Amniotic stem cell (primary cell): ENCODE measurements at regions not wholly inside any gene's neighbourhood (a gene's known extent, or its start where the extent isn't known, plus 50 kb on each side); places are given as distances from the start of the nearest gene placed in this dataset.

Experiments used
- DNase-seq: peaks from one replicate; lab custom pipeline; 2025; lab: John Stamatoyannopoulos, UW

DNA sequence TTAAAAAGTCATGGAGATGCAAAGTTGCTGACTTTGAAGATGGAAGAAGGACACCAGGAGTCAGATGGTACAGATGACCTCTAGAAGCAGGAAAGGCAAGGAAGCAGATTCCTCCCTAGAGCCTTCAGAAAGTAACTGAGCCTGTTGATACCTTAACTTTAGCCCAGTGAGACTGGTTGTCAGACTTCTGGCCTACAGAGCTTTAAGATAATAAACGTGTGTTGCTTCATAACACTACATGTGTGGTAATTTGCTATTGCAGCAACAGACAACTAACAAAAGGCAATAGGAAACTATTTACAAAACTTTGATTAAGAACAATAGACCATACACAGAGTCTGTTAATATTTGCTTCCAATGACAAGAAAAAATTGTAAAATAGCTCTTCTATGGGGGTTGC is 102.0 kb upstream of the USP38 start:
- DNase-seq, result no peak

DNA sequence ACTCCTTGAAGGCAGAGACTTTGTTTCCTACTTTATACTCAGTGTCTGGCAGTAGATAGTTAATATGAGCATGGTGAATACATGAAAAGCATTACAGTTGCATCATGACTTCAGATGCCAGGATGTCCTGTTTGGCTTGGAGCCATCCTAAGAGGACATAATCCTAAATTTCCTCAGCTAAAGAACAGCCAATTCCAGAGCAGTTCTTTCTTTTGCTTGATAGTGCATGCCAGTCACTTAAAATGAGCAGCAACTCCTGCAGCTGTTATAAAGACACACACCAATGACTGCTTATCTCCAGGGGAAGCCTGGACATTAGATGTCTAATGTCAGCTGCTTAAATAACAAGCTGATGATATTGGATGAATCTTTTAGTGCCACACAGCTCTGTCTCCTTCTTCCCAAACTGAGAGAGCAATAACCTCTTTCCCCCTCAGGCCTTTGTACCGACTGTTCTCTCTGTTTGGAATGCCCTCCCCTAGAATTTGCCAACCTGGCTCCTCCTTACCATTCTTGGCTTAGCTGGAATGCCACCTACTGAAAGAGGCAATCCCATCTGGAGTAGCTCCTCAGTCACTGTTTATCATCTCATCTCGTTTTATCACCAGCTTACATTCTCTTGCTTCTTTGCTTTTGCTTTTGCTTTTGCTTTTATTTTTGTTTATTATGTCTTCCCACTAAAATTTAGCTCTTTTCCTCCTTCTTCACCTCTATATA is 100.8 kb upstream of the USP38 start:
- no peak for DNase-seq

DNA sequence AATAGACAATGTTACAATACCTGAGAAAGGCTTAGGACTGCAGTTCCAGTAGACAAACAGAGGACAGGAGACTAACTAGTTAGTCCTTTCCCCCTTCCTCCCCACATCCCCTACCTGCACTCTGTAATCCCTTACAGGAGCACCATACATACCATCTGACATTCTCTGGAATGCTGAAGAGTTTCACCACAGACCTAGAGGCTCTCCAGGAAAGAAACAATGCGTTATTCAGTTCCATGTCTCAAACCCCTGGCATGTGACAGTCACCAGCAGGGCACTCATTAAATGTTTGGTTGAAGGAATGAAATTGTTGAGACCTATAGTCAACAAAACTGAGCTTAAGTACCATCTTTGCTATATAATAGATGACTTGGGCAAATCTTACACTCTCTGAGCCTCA is 100.2 kb upstream of the USP38 start:
- DNase-seq, result no peak

DNA sequence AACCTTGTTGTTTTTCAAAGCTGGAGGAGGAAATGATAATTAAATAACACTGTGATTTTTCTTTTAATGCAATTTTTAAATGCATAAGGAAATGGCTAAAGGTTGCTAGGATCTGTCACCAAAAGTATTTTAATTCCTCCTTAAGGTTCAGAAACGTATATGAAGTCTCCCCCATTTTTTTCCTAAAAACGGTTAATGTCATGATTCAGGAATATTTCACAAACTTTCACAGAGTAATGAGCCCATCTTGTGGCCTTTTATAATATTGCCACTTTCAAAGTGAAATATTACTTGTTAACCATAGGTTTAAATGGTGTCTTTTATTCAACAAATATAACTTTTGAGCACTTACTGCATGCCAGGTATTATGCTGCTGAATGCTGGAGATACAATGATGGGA is 99.5 kb upstream of the USP38 start:
- peak; percentile 6 for DNase-seq

DNA sequence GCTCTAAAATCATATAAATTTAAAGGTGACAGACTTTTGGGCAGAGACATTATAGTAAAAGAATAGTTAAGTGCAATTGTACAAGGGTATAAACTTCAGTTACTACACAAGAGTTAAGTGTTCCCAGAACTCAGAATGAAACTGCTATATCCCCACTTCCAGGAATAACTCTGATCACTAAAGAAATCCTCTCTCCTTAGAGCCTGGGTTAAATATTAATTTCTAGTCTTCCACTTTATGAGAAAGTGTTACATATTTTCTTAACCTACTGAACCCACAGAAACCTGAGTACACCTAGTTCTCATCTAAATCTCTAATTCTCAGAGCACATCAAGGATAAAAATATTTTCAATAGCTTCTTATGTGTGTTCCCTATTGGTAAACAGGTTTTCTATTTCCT is 99.1 kb upstream of the USP38 start:
- DNase-seq, result no peak

DNA sequence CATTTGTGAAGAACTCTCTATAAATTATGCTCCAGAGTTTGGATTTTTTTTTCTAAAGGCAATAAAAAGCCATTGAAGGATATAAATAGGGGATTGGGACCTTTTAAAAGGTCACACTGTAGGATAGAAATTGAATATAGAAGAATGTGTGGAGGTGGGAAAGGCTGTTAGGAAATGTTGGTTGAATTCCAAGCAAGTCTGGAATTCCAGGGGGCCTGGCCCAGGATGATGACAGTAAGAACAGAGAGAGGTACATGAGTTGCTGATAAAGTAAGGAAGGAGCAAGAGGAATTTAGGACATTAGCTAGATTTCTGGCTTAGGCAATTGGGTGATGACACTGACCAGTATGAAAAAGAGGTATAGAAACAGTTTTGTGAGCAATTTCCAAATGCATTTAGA is 95.4 kb upstream of the USP38 start:
- DNase-seq, result no peak

DNA sequence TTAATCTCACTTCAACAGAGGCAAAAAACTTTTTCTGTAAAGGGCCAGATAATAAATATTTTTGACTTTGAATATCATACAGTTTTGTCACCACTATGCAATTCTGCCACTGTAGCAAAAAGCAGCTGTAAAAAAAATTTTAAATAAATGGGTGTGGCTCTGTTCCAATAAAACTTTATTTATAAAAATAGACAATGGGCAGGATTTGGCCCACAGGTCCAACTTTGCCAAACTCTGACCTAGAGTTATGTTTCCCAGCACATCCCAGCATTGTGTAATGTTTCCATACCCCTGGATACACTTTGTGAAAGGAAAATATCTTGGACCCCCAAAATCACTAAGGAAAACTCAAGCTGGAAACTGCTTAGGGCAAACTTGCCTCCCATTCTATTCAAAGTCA is 94.9 kb upstream of the USP38 start:
- no peak for DNase-seq

DNA sequence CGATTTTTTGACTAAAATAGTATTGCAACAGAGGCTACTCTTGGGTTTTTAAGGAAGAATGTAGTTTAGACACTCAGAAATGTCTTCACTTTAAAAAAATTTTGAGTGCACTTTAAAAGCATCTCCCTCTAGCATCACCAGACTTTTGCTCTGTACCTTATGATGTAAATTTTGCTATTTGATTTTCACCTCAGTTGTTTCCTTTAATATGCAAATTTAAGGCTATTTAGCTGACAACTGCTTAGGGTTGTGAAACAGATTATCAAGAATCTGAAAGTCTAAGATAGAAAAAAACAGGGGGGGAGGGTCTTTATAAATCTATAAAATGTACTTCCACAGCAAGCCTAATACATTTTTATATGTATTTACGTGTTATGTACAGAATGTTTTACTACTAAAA is 92.9 kb upstream of the USP38 start:
- no peak for DNase-seq

DNA sequence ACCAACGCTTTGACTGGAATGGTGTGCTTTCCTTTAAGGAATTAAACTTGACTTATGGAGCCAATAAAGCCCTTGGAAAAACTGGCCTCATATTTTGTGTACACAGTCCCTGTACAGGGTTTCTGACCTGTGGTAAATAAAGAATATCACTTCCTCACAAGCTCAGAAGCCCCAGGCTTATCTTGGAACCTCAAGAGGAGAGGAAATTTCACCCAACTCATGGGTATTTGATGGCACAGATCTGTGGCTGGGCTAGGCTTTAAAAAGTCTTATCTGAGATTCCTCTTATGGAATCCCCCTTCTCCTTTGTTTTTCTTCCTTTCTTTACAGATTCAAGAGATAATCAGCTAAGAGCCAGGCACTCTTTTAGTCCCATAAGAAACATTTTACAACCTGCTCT is 89.3 kb upstream of the USP38 start:
- DNase-seq, result no peak

DNA sequence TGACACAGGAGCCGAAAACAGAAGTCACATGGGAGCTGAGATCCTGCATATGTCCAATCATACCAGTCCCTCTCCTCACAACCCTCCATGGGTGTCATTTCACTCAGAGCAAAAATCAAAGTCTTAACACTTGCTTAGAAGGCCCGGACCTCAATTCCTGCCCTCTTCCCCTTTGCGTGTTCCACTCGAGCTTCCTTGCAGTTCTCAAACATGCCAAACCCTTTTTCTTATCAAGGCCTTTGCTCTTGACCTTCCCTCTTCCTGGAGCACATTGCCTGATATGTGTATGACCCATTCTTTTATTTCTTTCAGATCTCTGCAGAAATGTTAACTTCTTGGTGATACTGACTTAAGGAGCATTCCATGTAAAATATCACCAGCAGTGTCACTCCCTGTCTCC is 87.0 kb upstream of the USP38 start:
- no peak for DNase-seq

DNA sequence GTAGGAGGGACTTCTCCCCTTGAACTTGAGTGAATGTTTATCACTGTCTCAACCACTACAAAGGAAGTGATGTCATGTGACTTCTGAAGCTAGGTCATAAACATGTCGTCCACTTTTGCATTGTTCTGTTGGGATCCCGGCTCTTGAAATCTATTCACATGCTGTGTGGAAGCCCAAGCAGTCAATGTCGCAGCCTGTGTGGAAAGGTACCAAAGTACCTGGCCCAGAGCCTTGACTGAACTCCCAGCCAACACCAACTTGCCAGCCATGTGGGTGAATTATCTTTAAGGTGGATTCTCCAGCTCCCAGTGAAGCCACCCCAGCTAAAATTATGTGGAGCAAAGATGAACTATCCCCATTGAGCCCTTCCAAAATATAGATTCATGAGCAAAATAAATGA is 85.0 kb upstream of the USP38 start:
- no peak for DNase-seq

DNA sequence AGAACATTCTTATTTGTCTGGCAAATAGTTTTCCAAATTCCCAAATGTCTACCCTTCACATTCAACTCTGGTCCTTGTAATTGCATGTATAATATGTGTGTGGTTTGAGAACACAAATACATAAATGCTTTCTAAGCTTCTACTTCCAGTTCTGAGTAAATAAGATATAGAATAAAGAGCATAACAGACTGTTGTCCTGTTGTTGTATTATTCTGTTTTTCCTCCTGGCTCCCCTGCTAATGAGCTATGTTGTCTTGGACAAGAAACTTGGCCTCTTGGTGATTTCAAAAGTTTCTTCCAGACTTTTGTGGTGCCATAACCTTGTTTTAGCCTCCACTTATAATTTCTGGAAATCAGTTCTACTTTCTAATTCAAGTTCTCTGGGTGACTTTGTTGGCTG is 75.3 kb upstream of the USP38 start:
- no peak for DNase-seq

DNA sequence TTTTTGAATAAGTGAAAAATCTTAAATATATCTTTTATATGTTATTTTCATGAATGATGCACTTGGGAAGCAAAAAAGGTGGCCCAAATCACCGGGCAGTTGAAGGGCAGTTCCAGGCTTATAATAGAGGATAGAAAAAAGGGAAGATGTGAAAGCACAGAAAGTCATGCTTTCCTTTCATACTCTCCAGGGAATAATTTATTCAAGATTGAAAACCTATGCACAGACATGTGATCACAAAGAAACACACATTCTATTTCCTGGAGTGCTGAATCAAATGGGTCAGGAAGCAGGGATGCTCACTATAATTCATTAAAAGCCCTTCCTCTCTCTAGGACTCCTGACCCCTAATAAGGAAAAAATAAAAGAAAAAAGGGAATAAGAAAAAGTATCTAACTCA is 66.1 kb upstream of the USP38 start:
- DNase-seq, result no peak

DNA sequence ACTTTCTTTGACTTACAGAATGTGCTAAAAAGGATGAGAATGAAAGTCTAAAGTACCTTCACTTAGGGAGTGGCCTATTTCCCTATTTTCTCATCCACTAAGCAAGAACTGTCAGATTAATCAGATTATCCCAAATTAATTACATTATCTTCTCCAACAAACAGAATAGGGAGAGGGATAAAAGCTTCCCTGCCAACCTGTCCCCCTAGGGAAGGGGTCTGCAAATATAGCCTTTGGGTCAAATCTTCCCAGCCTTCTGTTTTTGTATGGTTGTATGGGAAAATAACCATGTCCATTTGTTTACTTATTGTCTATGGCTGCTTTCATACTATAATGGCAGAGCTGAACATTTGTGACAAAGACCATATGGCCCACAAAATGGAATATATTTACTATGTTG is 57.1 kb upstream of the USP38 start:
- DNase-seq, result no peak

DNA sequence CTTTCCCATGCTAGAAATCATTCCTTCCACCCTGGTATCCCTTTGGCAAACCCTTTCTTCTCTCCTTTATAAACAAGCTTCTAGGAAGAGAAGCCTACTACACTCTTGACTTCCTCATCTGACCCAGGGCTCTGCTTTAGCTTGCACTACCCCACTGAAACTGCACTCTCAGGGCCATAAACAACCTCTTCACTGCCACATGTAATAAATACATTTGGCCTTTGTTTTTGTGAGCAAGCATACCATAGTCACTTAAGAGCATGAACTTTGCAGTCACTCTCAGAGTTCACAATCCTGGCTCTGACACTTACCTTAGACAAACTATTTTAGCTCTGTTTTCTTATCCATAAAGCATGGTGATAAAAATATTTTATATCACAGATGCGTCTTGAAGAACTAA is 50.7 kb upstream of the USP38 start:
- no peak for DNase-seq
